MM.1S (cell line): ENCODE measurements at regions not wholly inside any gene's neighbourhood (a gene's known extent, or its start where the extent isn't known, plus 50 kb on each side); places are given as distances from the start of the nearest gene placed in this dataset.

Source experiments
- DNase-seq: peaks from one replicate; pipeline ENCODE4 v3.0.0-alpha.2; 2015
- H2AFZ ChIP-seq: fragments of 300-600 bp; sonication (generic); 2 replicates; pipeline ENCODE4 v1.6.0; 2016; ENCODE audit warnings: antibody characterized with exemption, low read length
- H3F3A ChIP-seq: fragments of 300-600 bp; sonication (generic); 2 replicates; pipeline ENCODE4 v1.6.1; 2016; ENCODE audit warnings: mild to moderate bottlenecking, antibody characterized with exemption, low read length, moderate library complexity, mixed read lengths; ENCODE audit not compliant: insufficient read depth
- H3K27ac ChIP-seq: fragments of 300-600 bp; sonication (generic); 2 replicates; pipeline ENCODE4 v1.5.1; 2016; ENCODE audit warnings: mild to moderate bottlenecking, low read length
- H3K27me3 ChIP-seq: fragments of 300-600 bp; sonication (generic); replicated peaks from 2 replicates; pipeline ENCODE4 v1.6.0; 2016; ENCODE audit warnings: low read length; ENCODE audit not compliant: insufficient read depth
- H3K36me3 ChIP-seq: fragments of 300-600 bp; sonication (generic); replicated peaks from 2 replicates; pipeline ENCODE4 v1.6.1; 2016; ENCODE audit warnings: mild to moderate bottlenecking, low read length, mixed read lengths; ENCODE audit not compliant: insufficient read depth
- H3K4me1 ChIP-seq: fragments of 300-600 bp; sonication (generic); 2 replicates; pipeline ENCODE4 v1.6.1; 2016; ENCODE audit warnings: low read length, mixed read lengths
- H3K4me2 ChIP-seq: fragments of 300-600 bp; sonication (generic); 2 replicates; pipeline ENCODE4 v1.6.0; 2016; ENCODE audit warnings: low read depth, low read length
- H3K4me3 ChIP-seq: fragments of 300-600 bp; sonication (generic); 2 replicates; pipeline ENCODE4 v1.5.1; 2016; ENCODE audit warnings: low read length, mixed read lengths
- H3K79me2 ChIP-seq: fragments of 300-600 bp; sonication (generic); 2 replicates; pipeline ENCODE4 v1.6.1; 2016; ENCODE audit warnings: mixed run types, low read length, mixed read lengths
- H3K9ac ChIP-seq: fragments of 300-600 bp; sonication (generic); 2 replicates; pipeline ENCODE4 v1.6.1; 2016; ENCODE audit warnings: low read length, mixed read lengths
- H3K9me2 ChIP-seq: fragments of 300-600 bp; sonication (generic); replicated peaks from 2 replicates; pipeline ENCODE4 v1.6.1; 2016; ENCODE audit warnings: mild to moderate bottlenecking, low read length, mixed read lengths; ENCODE audit not compliant: insufficient read depth
- H3K9me3 ChIP-seq: fragments of 300-600 bp; sonication (generic); replicated peaks from 2 replicates; pipeline ENCODE4 v1.6.1; 2016; ENCODE audit warnings: mild to moderate bottlenecking, low read length, mixed read lengths; ENCODE audit not compliant: insufficient read depth
- H4K20me1 ChIP-seq: fragments of 300-600 bp; sonication (generic); 2 replicates; pipeline ENCODE4 v1.6.1; 2016; ENCODE audit warnings: mild to moderate bottlenecking, low read length, moderate library complexity, mixed read lengths; ENCODE audit not compliant: insufficient read depth
- EZH2 ChIP-seq: fragments of 300-600 bp; sonication (generic); optimal IDR thresholded peaks from 2 replicates; pipeline ENCODE3; 2017; ENCODE audit warnings: low read depth, mild to moderate bottlenecking, antibody characterized with exemption, low read length, mixed read lengths
- EZH2phosphoT487 ChIP-seq: fragments of 300-600 bp; sonication (generic); IDR thresholded peaks from 2 replicates; pipeline ENCODE4 v1.6.1; 2018; ENCODE audit warnings: antibody characterized with exemption, low read length
- TF ChIP-seq, protein P1 (sequence below): fragments of 300-600 bp; sonication (generic); IDR thresholded peaks from 2 replicates; pipeline ENCODE4 v1.5.1; 2016; ENCODE audit warnings: antibody characterized with exemption, low read length, mixed read lengths

GRCh38 chr9:107929443-107929842 is 439.9 kb upstream of the KLF4 start:
- H3K79me2 ChIP-seq: no peaks in the 10 kb centered on the region
- no peak overlapping the region for H2AFZ ChIP-seq
- no peak for DNase-seq
- TF ChIP-seq EZH2phosphoT487 (no peak), EZH2 (no peak)
- TF ChIP-seq, protein P1, sequence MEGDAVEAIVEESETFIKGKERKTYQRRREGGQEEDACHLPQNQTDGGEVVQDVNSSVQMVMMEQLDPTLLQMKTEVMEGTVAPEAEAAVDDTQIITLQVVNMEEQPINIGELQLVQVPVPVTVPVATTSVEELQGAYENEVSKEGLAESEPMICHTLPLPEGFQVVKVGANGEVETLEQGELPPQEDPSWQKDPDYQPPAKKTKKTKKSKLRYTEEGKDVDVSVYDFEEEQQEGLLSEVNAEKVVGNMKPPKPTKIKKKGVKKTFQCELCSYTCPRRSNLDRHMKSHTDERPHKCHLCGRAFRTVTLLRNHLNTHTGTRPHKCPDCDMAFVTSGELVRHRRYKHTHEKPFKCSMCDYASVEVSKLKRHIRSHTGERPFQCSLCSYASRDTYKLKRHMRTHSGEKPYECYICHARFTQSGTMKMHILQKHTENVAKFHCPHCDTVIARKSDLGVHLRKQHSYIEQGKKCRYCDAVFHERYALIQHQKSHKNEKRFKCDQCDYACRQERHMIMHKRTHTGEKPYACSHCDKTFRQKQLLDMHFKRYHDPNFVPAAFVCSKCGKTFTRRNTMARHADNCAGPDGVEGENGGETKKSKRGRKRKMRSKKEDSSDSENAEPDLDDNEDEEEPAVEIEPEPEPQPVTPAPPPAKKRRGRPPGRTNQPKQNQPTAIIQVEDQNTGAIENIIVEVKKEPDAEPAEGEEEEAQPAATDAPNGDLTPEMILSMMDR: no peak
- no peaks in the 10 kb centered on the region for H3K9me2 ChIP-seq
- no peaks in the 10 kb centered on the region for H3K36me3 ChIP-seq
- no peak overlapping the region for H3K4me3 ChIP-seq
- no peak overlapping the region for H3K27ac ChIP-seq
- no peaks in the 10 kb centered on the region for H3K9me3 ChIP-seq
- no peaks in the 10 kb centered on the region for H3F3A ChIP-seq
- H3K27me3 ChIP-seq: no peaks in the 10 kb centered on the region
- no peak overlapping the region for H3K9ac ChIP-seq
- H3K4me1 ChIP-seq: no peaks in the 10 kb centered on the region
- H3K4me2 ChIP-seq: no peak overlapping the region
- no peaks in the 10 kb centered on the region for H4K20me1 ChIP-seq

- no peaks in the 10 kb centered on the region for H3K27me3 ChIP-seq
- H3F3A ChIP-seq: no peaks in the 10 kb centered on the region
- H3K27ac ChIP-seq: no peak overlapping the region
- TF ChIP-seq EZH2phosphoT487 (no peak), EZH2 (no peak)
- TF ChIP-seq, protein P1: no peak
- no peak for DNase-seq
- no peak overlapping the region for H3K4me2 ChIP-seq
- no peaks in the 10 kb centered on the region for H3K79me2 ChIP-seq
- H3K4me1 ChIP-seq: no peaks in the 10 kb centered on the region
- no peaks in the 10 kb centered on the region for H4K20me1 ChIP-seq
- H3K9me3 ChIP-seq: no peaks in the 10 kb centered on the region
- H2AFZ ChIP-seq: no peak overlapping the region
- H3K9me2 ChIP-seq: no peaks in the 10 kb centered on the region
- no peaks in the 10 kb centered on the region for H3K36me3 ChIP-seq
- H3K9ac ChIP-seq: no peak overlapping the region
- H3K4me3 ChIP-seq: no peak overlapping the region
These were observed 439.3 kb upstream of the KLF4 start for GRCh38 chr9:107928701-107929371.

GRCh38 chr9:107927276-107927675 is 437.7 kb upstream of the KLF4 start:
- H3K9me3 ChIP-seq: no peaks in the 10 kb centered on the region
- no peaks in the 10 kb centered on the region for H3K4me1 ChIP-seq
- no peaks in the 10 kb centered on the region for H3F3A ChIP-seq
- no peaks in the 10 kb centered on the region for H3K36me3 ChIP-seq
- H3K4me3 ChIP-seq: no peak overlapping the region
- no peak overlapping the region for H2AFZ ChIP-seq
- TF ChIP-seq EZH2 (no peak), EZH2phosphoT487 (no peak)
- TF ChIP-seq, protein P1: no peak
- no peaks in the 10 kb centered on the region for H3K79me2 ChIP-seq
- H3K9me2 ChIP-seq: no peaks in the 10 kb centered on the region
- no peaks in the 10 kb centered on the region for H3K27me3 ChIP-seq
- H3K27ac ChIP-seq: no peak overlapping the region
- H3K9ac ChIP-seq: no peak overlapping the region
- H3K4me2 ChIP-seq: no peak overlapping the region
- no peaks in the 10 kb centered on the region for H4K20me1 ChIP-seq
- no peak for DNase-seq
